BE2C (cell line): ENCODE measurements at regions not wholly inside any gene's neighbourhood (a gene's known extent, or its start where the extent isn't known, plus 50 kb on each side); places are given as distances from the start of the nearest gene placed in this dataset.
A peak's percentile ranks its signal among the peaks of the same experiment; 100 is the strongest.

ENCODE experiments used
- DNase-seq: peaks from one replicate; pipeline ENCODE4 v3.0.0-alpha.2; 2020
- H3K27me3 ChIP-seq: fragments of 250-450 bp; sonication (Bioruptor Pico); 2 replicates; pipeline ENCODE4 v1.5.1; 2020; ENCODE audit warnings: mild to moderate bottlenecking
- H3K36me3 ChIP-seq: fragments of 250-450 bp; sonication (Bioruptor Pico); 2 replicates; pipeline ENCODE4 v1.5.1; 2020; ENCODE audit warnings: mild to moderate bottlenecking
- H3K4me1 ChIP-seq: fragments of 250-450 bp; sonication (Bioruptor Pico); 2 replicates; pipeline ENCODE4 v1.5.1; 2020
- H3K4me3 ChIP-seq: 2 replicates; pipeline ENCODE4 v1.5.1; 2011; ENCODE audit warnings: low read depth, low read length
- H3K9me3 ChIP-seq: fragments of 250-450 bp; sonication (Bioruptor Pico); 2 replicates; pipeline ENCODE4 v1.5.1; 2020
- CTCF ChIP-seq: IDR thresholded peaks from 2 replicates; pipeline ENCODE4 v1.5.1; 2012; ENCODE audit warnings: mild to moderate bottlenecking, low read depth, low read length

DNA sequence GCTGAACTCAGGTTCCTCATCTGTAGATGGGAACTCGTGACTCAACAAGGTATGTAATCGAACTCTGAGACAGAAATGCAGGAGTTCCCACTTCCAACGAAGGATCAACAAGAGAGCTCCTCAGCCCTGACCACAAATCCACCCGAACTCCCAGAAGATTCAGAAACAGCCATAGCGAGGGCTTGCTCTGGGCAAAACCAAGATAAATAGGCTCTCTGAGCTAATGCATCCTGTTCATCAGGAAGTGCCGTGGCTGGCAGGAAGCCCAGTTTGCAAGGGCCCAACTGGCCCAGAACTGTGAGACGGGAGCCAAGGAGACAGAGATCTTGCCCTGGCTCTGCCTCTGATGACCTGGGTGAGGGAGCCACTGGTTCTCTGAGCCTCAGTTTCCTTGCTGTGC is 141.7 kb upstream of the PFKP start:
- H3K4me1 ChIP-seq: no peaks in the 10 kb centered on the region; the same call in 1 of the 2 replicates
- TF ChIP-seq CTCF: no peak
- peak; percentile 38 for DNase-seq
- no peaks in the 10 kb centered on the region for H3K27me3 ChIP-seq
- H3K9me3 ChIP-seq: no peaks in the 10 kb centered on the region
- no peak overlapping the region for H3K4me3 ChIP-seq
- H3K36me3 ChIP-seq: no peaks in the 10 kb centered on the region

GRCh38 chr10:2924431-2924830 is 142.9 kb upstream of the PFKP start:
- no peak for DNase-seq
- no peak for TF ChIP-seq CTCF
- H3K4me1 ChIP-seq: no peaks in the 10 kb centered on the region; the same call in 1 of the 2 replicates
- H3K36me3 ChIP-seq: no peaks in the 10 kb centered on the region
- H3K9me3 ChIP-seq: no peaks in the 10 kb centered on the region
- H3K4me3 ChIP-seq: no peak overlapping the region
- H3K27me3 ChIP-seq: no peaks in the 10 kb centered on the region

- no peak for DNase-seq
- H3K9me3 ChIP-seq: no peaks in the 10 kb centered on the region
- no peak overlapping the region for H3K4me3 ChIP-seq
- no peaks in the 10 kb centered on the region; the same call in 1 of the 2 replicates for H3K4me1 ChIP-seq
- no peaks in the 10 kb centered on the region for H3K27me3 ChIP-seq
- no peak for TF ChIP-seq CTCF
- no peaks in the 10 kb centered on the region for H3K36me3 ChIP-seq
These were observed 145.2 kb upstream of the PFKP start for GRCh38 chr10:2921956-2922680.

DNA sequence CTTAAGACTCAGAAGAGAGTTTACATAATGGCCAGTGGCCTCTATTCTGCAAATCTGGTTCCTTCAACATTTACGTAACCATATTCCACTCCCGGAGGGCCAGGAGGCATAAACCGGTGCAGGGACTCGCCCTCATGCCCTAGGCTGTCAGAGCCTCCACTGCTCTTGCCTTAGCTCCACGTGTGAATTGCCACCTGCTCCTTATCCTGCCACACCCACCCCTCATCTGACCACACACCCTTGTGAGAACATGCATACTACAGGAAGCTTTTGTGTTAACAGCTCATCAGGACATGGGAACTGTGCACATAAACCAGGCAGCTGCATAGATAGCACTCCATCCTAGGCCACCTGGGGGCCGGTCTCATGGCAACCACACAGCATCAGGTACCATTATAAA is 146.7 kb upstream of the PFKP start:
- Histone ChIP-seq H3K36me3 (no peaks in the 10 kb centered on the region), H3K27me3 (no peaks in the 10 kb centered on the region), H3K4me1 (no peaks in the 10 kb centered on the region; the same call in 1 of the 2 replicates), H3K9me3 (no peaks in the 10 kb centered on the region), H3K4me3 (no peak overlapping the region)
- TF ChIP-seq CTCF: no peak
- DNase-seq: no peak

- no peak for TF ChIP-seq CTCF
- Histone ChIP-seq H3K27me3 (no peaks in the 10 kb centered on the region), H3K4me1 (no peaks in the 10 kb centered on the region), H3K36me3 (no peaks in the 10 kb centered on the region), H3K4me3 (no peak overlapping the region), H3K9me3 (no peaks in the 10 kb centered on the region)
- DNase-seq: no peak
These were observed 147.2 kb upstream of the PFKP start for GRCh38 chr10:2920168-2920567.

GRCh38 chr10:2919016-2919415 is 148.3 kb upstream of the PFKP start:
- DNase-seq: no peak
- H3K27me3 ChIP-seq: no peaks in the 10 kb centered on the region
- no peaks in the 10 kb centered on the region for H3K9me3 ChIP-seq
- H3K4me1 ChIP-seq: no peaks in the 10 kb centered on the region
- H3K4me3 ChIP-seq: no peak overlapping the region
- no peak for TF ChIP-seq CTCF
- no peaks in the 10 kb centered on the region for H3K36me3 ChIP-seq
